ENCODE measurements at regions not wholly inside any gene's neighbourhood (a gene's known extent, or its start where the extent isn't known, plus 50 kb on each side); places are given as distances from the start of the nearest gene placed in this dataset.
"Not testable (repeated sequence)": the region's sequence is repeated elsewhere in the genome, so short reads cannot be mapped to it uniquely, and the experiment has no call there.

DNA sequence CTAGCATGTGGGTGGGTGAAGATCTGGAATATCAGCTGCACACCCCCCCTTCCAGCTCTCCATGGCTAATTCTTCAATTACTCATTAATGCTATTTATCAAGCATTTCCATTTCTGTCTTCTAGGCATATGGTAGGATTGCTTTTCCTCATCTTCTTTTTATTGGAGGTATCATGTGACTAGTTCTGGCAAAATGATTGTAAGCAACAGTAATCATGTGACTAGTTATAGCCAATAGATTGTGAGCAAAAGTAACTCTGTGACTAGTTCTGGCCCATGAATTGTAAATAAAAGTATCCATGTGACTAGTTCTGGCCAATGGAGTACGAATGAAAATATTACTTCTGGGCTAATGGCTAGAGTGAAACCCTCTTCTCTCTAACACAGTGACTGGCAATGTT lies 107.0 kb upstream of the TMEM132E start:
- DNase-seq, result no peak

DNA sequence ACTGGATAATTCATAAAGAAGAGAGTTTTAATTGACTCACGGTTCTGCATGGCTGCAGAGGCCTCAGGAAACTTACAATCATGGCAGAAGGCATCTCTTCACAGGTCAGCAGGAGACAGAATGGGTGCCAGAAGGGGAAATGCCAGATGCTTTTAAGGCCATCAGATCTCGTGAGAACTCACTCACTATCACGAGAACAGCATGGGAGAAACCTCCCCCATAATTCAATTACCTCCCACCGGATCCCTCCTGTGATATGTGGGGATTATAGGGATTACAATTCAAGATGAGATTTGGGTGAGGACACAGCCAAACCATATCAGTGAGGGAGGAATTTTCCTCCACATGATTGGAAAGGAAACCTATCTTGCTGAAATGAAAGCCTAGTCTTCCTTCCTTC lies 108.1 kb upstream of the TMEM132E start:
- not testable (repeated sequence) for DNase-seq

DNA sequence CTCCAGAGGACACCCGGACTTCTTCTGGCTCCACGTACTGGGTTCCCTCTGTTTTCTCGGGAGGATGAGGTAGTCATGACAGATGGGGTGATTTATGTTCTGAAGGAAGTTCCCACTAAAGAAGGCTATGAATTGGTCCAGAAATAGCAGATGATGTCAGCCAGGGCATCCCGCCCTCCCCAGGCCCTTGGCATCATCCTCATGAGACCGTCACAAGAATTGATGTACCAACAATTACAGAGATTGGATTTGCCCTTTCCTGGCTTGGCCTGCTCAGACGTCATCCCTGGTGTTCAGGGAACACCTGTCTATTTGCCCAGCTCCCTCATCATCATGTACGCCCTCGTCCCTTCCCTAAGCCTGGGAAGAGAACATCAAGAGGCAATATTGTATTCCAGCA lies 102.8 kb upstream of the CCL1 start:
- peak; percentile 64 to 79 for DNase-seq

DNA sequence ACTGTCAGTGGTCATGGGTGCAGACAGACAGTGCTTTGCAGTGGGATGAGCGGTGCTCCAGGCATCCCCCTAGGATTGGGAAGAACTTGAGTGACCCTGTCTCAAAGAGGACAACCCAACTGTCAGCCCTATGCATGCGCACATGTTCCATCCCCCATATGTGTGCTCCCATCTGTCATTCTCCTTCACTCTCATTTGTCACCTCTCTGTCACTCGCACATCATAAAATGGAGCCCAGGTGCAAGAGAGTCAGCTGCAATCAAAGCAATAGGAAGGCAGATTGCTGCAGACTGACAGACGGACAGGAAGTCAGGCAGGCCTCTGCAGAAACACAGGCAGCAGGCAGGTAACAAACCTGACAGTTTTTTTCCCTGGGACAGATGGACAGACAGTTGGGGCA lies 101.8 kb upstream of the CCL1 start:
- no peak for DNase-seq

DNA sequence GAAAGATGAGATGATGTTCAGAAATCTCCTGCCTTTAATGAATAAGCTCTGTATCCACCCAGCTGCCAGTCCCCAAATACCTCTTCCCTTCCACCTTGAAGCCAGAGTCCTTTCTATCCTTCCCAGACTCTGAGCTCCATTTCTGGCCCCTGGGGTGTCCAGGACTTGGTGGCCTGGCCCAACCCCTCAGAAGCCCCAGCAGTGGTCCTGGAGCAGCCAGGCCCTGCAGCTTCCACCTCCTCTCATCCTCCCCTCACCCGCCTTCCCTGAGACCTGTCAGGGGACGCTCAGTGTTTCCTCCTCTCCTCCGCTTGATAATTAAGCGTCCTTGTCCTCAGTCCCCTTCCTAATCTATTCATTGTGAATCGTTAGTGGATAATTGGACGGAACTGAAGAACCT lies 95.2 kb upstream of the CCL1 start:
- DNase-seq, result no peak

DNA sequence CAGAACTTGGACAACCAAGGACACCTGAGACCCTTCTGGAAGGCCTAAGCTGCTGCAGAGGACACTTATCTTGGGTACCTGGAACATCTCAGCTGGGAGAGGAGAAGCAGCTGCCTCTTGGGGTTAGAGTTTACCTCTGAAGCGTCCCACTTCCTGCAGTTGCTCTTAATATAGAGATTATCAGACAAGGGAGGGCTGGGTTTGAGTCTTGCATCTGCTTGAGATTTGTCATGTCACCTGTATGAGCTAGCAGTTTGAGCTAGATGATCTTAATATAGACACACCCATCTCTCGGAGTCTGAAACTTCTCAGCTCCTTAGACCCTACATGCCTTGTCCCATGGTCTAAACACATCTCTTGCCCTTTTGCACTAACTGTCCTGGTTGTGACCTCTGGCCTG lies 93.1 kb upstream of the CCL1 start:
- DNase-seq, result no peak

DNA sequence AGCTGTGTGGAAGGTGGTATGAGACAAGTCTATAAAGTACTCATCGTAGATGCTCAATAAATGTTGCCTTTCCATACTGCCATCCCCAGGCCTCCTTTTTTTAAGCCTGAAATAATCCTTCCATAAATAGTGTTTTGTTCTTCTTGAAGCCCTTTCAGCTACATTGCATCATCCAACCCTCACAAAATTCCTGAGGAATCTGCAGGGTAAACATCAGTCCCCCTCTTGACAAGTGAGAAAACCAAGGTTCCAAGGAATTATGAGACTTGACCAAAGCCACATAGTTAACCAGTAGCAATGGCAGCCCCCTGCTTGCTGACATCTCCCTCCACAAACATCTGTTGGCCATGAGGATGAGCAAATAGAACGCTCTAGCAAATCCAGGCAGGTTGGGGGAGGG lies 89.7 kb upstream of the CCL1 start:
- DNase-seq, result no peak

DNA sequence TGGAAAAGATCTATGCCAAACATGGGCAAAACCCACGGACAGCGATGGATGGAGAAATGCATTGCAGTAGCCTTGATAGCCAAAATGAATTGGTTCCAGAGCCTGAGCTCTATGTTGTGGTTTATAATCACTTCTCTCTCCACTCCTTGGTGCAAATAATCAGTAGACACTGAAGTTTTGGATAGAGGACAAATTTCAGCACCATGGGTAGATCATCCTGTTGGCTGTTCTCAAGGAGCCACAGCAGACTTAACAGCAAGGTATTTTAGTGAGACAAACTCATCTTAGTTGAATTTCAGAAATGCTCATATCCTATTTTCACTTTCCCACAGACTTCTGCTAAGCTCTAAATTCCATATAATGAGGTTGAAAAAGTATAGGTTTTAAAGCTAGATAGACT lies 88.3 kb upstream of the CCL1 start:
- no peak for DNase-seq

DNA sequence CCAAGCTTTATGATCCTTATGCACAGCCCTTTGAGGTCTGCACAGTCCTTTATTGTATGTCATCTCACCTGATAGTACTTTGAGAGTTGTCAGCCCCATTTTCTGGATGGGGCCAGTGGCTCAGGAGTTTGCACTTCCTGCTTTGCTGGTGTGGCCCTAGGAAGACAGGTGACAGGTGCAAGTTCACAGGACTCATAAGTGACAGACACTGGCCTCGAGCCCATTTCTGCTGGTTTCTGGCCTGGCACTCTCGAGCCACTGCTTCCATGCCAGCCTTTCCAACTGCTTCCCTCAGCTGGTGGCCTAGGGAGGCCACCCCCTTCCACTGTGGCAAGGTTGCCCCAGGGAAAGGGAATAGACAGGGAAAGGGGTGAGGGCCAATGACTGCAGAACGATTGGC lies 84.4 kb upstream of the CCL1 start:
- no peak for DNase-seq

DNA sequence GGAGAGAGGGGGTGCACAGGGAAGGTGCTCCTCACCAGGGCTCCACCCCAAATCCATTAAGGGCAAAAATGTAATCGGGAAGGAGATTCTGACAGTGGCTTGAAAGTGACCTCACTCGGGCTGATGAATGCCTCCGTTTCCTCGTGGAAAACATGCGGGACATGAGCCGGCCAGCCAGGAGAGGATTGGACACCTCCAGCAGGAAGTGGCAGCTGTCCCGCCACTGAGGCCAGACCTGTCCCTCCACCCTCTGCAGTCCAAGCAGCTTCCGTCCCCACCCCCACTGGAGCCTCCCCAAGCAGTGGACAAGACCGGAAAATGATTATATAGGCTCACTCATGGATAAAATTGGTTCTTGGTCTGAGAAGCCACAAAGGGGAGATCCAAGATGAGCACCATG lies 82.1 kb upstream of the CCL1 start:
- no peak for DNase-seq

DNA sequence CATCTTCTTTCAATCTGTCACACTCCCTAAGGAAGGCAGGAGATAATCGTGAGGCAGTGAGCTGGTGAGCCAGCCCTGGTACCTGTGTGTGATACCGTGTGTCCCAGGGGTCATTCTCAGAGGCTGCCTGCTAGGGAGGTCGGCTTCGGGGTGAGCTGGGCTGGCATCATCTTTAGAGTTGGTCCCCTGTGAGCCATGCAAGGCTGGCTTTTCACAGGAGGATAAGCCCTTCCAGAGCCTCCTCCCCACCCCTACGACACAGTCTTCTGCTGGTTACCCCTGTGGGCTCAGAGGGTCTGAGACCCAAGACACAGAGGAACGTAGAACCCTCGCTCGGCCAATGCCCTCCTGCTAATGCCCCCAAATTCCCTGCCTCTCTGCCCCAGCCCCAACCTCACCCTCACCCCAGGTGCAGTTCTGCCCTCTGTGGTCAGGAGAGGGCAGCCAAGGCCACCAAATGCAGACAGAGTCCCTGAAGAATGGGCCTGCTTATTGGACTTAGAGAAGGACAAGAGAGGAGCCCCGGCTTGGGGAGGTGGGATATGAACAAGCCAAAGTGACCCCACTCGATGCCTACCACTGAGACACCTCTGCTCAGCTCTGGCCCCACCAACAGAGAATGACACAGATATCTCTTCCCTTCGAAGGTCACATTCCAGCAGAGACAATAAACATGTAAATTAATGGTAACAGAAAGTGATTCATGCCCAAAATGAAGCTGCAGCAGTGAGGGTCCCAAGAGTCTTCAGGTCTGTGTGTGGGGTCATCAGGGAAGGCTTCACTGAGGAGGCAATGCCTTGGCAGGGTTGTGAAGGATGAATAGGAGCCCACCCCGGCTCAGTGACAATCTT lies 80.8 kb upstream of the CCL1 start:
- DNase-seq, result peak; percentile 4 to 40

DNA sequence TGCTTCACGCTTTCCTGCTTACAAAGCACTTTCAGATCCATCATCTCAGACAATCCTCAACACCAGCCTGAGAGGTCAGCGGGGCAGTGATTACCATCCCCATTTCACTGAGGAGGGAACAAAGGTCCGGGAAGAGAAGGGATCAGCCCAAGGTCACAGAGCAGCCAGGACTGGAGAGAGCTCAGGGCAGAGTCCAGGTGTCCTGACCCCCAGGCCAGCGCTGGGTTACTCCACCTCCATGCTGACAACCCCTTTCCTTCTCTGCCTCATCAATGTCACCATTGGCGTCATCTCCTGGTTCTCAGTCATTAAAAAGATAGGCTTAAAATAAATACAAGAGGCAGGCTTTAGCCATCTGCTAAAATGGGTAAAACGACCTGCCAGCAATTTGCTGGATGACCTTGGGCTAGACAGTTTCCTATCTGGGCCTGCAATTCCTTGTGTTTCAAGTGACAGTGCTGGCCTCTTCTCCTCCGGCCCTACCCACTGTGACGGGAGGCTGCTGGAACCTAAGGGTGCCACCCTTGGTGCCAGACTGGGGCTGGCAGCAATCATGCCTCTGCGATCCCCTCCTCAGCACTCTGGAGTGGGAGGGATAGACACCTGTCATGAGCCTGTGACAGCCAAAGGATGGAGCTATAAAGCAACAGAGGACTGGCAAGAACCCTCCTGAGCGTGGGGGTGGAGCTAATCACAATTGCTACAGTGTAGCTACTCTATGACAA lies 79.5 kb upstream of the CCL1 start:
- DNase-seq, result no peak

DNA sequence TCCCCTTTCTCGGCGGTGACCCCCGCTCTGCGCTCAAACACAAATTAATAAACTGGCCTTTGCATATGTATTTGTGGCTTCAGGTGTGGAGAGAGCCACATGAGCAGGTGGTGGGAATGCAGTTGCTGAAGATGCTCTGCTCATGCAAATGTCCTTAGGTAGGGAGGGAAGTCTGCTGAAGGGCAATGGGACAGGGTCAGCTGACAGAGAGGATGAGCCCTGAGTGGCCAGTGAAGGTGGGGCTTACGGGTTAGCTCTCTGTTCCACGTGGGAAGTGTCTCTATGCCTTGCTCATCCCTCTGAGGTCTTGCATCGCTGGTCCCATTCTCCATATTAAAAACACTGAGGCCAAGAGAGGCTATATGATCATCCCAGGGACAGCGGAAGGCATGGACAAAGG lies 74.2 kb upstream of the CCL1 start:
- no peak for DNase-seq

DNA sequence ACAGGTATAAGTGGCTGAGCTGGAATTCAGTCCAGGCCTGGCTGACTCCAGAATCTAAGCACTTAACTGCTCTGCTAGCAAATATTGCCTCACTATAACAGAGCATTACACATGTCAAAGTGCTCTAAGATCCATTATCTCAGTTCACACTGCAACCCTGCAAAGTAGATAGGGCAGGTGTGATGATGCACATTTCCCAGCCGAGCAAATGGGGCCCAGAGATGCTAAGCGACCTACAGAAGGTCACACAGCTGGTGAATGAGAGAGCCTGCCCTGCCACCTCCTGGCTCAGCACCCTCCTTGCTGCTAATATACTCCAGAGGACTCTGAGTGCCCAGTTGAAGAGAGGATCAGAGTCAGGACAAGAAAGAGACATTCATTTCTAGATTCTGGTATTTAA lies 73.6 kb upstream of the CCL1 start:
- DNase-seq, result no peak

DNA sequence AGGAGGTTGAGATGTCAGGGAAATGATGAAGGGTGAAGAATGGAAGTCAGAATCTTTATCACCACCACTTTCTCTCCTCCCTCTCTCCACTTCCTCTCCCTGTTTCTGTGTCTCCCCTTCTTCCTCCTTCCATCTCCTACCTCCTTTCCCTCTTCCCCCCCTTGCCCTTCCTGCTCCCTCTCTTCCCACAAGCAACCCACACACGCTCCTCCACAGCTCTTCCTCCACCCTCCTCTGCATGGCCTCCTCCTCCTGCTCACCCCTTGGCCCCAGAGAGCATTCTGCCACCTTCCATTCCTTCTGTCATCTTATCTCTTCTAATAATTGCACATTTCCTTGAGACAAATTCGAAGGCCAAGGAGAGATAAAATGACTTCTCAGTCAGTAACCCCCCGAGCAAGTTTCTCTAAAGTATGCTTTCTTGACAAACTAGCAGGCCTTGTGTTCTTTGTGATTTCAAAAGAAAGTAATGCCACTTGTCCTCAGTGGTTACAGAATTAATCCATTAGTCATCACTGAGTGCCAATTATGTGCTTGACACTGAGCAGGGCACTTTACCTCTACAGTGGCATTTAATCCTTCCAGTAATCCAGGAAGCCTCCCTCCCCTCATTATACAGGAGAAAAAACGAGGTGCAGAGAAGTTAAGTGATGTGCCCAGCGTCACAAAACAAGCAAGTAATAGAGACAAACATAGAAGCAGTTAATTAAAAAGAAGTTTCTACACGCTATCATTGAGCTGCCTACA lies 72.3 kb upstream of the CCL1 start:
- no peak for DNase-seq

DNA sequence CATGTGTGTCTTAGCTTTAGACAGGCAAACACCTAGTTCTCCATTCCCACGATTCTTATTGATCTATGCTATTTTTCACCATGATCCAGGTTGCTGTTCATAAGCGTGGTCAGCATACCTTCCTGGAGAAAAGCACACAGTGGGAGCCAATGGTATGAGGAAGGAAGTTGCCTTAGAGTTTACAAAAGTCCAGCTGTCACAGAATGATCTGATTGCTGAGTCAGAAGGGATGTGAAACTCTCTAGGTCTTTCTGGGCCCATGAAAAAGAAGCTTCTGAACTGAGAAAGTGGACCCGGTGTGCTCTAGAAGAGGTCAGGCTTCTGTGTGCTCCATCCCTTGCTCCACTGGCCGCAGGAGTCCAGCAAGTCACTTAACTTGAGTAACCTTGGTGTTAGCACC lies 71.0 kb upstream of the CCL1 start:
- peak; percentile 67 to 68 for DNase-seq

DNA sequence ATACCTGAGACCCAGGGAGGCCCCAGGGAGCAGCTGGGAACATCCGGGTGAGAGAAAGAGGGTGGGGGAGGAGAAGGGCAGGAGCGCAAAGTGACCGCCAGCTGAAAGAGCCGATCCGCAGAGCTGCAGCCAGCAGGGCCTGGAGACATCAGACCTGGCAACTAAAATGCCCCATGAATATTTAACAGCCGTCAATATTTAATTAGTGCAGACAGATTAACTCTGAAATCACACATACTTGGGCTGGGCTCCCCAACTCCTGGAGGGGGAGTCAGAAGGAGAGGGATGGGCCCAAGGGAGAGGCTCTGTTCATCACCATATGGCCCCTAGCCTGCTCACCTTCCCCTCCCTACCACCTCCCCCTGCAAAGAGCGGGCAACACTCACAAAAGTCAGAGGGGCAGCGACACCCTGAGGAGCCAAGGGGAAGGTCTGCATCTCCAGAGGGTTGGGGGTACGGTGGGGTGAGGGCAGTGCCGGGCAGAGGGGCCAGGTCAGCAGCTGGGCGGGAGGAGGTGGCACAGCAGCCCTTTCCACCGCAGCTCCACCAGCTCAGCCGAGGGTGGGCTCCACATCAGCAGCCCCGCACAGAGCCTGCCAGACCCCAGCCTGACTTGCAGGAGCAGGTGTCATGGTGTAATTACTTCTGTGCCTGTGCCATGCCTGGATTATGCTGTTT lies 61.9 kb upstream of the CCL1 start:
- DNase-seq, result no peak

DNA sequence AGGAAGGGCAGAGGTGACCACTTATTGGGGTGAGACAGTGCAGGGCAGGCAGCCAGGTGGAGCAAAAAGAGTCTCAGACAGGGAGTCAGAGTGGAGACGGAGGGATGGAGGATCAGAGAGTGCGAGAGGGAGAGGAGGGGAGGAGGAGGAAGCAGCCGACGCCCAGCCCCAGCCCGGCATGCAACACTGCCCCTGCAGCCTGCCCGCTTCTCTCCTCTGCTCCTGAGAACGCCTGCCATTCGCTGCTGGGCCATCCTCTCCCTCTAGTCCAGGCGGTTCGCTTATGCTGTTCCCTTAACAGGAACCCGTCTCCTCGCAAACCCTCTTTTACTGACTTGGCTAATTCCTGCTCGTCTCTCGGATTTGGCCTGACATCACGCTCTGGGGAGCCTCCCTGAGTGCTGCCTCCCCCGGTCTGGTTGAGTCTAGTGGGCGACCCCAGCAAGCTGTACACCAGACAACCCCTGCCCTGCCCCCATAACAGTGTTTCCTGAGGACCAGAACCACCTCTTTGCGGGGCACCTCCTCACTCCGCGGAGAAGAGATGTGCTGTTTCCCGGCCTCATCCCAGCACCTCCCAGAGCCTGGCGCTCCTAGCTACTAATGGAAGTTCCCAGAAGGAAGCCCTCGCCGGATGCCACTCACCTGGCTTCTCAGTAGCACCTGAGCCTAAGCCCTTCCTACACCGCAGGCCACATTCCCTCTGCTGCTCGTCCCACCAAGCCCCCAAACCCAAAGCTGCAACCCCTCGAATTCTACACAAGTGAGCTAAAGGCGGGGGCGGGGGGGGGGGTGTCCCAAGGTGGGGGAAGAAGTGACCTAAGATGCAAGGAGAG lies 61.2 kb upstream of the CCL1 start:
- DNase-seq, result no peak

DNA sequence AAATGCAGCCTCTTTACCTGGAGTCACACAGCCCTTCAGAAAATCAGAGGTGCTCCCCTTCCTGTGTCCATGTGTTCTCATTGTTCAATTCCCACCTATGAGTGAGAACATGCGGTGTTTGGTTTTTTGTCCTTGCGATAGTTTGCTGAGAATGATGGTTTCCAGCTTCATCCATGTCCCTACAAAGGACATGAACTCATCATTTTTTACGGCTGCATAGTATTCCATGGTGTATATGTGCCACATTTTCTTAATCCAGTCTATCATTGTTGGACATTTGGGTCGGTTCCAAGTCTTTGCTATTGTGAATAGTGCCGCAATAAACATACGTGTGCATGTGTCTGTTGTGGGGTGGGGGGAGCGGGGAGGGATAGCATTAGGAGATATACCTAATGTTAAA lies 60.3 kb upstream of the CCL1 start:
- not testable (repeated sequence) for DNase-seq

DNA sequence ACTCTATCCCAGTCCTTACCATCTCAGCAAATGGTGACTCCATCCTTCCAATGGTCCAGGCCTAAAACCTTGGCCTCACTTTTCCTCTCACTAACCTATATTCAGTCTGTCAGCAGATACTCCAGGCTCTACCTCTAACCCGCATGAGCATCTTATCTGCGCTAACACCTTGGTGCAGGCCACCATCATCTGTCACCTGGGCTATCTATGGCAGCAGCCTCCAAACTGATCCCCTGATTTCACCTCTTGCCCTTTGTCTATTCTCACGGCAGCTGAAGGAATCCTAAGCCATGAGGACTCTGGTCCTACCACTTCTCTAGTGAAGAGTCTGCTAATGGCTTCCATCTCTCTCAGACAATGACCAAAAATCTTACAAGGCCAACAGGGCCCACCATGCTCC lies 57.9 kb upstream of the CCL1 start:
- no peak for DNase-seq

DNA sequence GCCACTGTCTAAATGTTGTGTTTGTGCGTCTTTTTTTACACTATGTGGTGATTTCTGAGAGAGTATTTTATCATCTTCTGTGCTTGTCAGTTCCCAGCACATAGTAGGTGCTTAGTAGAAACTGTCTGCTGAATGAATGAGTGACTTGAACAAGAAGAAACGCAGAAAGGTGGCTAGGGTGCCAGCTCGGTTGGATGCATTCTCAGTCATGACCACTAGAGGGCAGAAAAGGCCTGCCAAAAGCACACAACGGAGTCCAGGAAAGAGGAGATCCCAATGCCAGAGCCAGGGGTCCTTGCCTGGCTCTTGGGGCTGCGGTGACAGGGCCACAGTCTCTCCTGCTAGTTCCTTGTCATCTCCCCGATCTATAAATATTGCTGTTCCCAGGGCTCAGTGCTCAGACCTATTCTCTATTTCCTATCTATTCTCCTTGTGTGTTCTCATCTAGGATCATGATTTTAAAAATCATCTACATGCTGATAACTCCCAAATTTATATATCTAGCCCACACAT lies 57.3 kb upstream of the CCL1 start:
- peak; percentile 71 to 74 for DNase-seq

DNA sequence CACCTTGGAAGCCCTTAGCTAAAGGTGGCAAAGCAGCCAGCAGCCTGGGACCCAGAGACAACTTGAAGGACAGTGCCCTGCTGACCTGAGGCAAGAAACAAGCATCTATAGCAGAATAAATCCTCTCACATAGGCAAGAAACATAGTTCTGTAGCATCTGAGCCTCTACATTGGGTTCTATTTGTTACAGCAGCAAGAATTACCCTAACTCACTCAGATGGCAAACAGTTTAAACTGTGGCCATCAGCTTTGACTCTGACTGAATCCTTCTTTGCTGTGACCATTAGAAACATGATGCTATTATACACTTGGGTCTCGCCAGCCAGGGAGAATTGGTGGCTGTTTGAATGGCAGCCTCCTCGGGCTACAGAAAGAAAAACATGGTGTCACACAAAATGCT lies 53.1 kb upstream of the CCL1 start:
- no peak for DNase-seq

Measured in inflammatory macrophage (primary cell).